ENCODE measurements at regions not wholly inside any gene's neighbourhood (a gene's known extent, or its start where the extent isn't known, plus 50 kb on each side); places are given as distances from the start of the nearest gene placed in this dataset.
A peak's percentile ranks its signal among the peaks of the same experiment; 100 is the strongest.

DNA sequence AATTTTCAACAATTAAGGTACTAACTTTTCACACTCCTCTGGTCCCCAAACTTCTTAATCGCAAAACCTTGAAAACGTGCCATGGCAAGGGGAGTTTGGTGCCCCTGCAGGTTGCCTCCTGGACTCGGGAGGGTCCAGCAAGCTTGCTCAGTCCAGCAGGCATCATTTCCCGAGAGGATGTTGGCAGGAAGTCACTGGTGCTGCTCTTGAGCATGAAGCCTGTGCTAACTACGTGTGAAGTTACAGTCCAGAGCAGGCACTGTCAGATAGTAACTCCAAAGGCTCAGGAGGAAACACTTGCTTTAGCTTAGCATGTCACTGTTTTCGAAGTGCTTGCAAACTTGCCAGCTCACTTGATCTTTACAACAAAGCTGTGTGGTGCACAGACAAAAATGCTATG is 215.4 kb downstream of the MYCN start:
- 90% methylated on average over 6 of the region's 6 CpGs; no CpG with 5 or more reads in 1 of the 2 experiments for WGBS, 2 experiments (ENCODE audit: extremely low coverage in 1 of 2, insufficient coverage in 1 of 2, insufficient read length in 1 of 2, insufficient replicate concordance in 2 of 2, low coverage in 1 of 2, low lambda C conversion rate in 2 of 2, missing lambda C conversion rate in 1 of 2)
- no peaks in the 10 kb centered on the region for H3K36me3 ChIP-seq (ENCODE audit: control insufficient read depth in 2 of 4, insufficient read depth in 4 of 4, low read length in 3 of 4)
- DNase-seq (ENCODE audit: low read depth in 1 of 2, low spot score in 2 of 2) (no peak), FAIRE-seq (no peak)
- H4K5ac ChIP-seq (ENCODE audit: insufficient read length, low read depth, low read length), result no peak overlapping the region
- no peaks in the 10 kb centered on the region for H3K4me1 ChIP-seq (replicated peaks in 1 of 4; ENCODE audit: control insufficient read depth in 3 of 4, insufficient read depth in 4 of 4, low read length in 3 of 4)
- ChIA-PET POLR2A (ENCODE audit: partially characterized antibody) (interaction anchor here (1.3 kb wide), 1 partner anchor 50 kb away, joined by 3 read pairs; no protein-coding TSS in a partner anchor), CTCF (ENCODE audit: partially characterized antibody) (interaction anchor here (0.6 to 2.6 kb wide), 9 partner anchors 11 to 353 kb away, joined by 3 to 7 read pairs (median 3); partner anchors contain the start of gene MYCN)
- H3K27ac ChIP-seq (ENCODE audit: low read depth, low read length), result no peak overlapping the region
- no peaks in the 10 kb centered on the region for H3K79me1 ChIP-seq (ENCODE audit: low read depth, low read length)
- no peak overlapping the region for H3K4ac ChIP-seq (replicated peaks; ENCODE audit: insufficient read length, low read depth, low read length)
- no peak overlapping the region for H3K56ac ChIP-seq (replicated peaks; ENCODE audit: insufficient read length, low read depth, low read length)
- TF ChIP-seq SRF (IDR thresholded peaks at IDR 0.05; ENCODE audit: low read depth, low read length) (no peak), CBX5 (IDR thresholded peaks at IDR 0.05; ENCODE audit: low read depth, low read length) (no peak), SIX5 (IDR thresholded peaks at IDR 0.05; ENCODE audit: low read depth, low read length) (no peak), SUZ12 (IDR thresholded peaks at IDR 0.05; ENCODE audit: low read length) (no peak), SP2 (IDR thresholded peaks at IDR 0.05; ENCODE audit: low read length) (no peak), BACH1 (IDR thresholded peaks at IDR 0.05; ENCODE audit: low read length) (no peak)
- TF ChIP-seq, protein P1, sequence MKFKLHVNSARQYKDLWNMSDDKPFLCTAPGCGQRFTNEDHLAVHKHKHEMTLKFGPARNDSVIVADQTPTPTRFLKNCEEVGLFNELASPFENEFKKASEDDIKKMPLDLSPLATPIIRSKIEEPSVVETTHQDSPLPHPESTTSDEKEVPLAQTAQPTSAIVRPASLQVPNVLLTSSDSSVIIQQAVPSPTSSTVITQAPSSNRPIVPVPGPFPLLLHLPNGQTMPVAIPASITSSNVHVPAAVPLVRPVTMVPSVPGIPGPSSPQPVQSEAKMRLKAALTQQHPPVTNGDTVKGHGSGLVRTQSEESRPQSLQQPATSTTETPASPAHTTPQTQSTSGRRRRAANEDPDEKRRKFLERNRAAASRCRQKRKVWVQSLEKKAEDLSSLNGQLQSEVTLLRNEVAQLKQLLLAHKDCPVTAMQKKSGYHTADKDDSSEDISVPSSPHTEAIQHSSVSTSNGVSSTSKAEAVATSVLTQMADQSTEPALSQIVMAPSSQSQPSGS (IDR thresholded peaks at IDR 0.05; ENCODE audit: low read length), result no peak
- TF ChIP-seq, protein P2, sequence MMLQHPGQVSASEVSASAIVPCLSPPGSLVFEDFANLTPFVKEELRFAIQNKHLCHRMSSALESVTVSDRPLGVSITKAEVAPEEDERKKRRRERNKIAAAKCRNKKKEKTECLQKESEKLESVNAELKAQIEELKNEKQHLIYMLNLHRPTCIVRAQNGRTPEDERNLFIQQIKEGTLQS (IDR thresholded peaks at IDR 0.05; ENCODE audit: insufficient read depth, low read depth, low read length), result no peak
- no peak overlapping the region for H2BK120ac ChIP-seq (replicated peaks; ENCODE audit: low read depth, low read length)
- H3K4me2 ChIP-seq (ENCODE audit: insufficient read depth in 1 of 2, low read depth in 2 of 2, low read length in 2 of 2), result no peak overlapping the region
- no peak overlapping the region for H2BK15ac ChIP-seq (ENCODE audit: low read length)
- no peak overlapping the region for H3K9ac ChIP-seq (replicated peaks in 1 of 4; ENCODE audit: extremely low read depth in 1 of 4, low read depth in 3 of 4, low read length in 3 of 4)
- no peaks in the 10 kb centered on the region for H3K9me3 ChIP-seq (ENCODE audit: insufficient read depth in 2 of 2, low read depth in 1 of 2, low read length in 1 of 2)
- no peak overlapping the region for H4K91ac ChIP-seq (replicated peaks; ENCODE audit: insufficient read length, low read length)
- H4K20me1 ChIP-seq (replicated peaks in 1 of 2; ENCODE audit: control insufficient read depth in 1 of 2, insufficient read depth in 2 of 2, low read length in 2 of 2), result no peaks in the 10 kb centered on the region
- H3K18ac ChIP-seq (ENCODE audit: extremely low read depth, low read length), result no peak overlapping the region
- no peak overlapping the region for H3K23ac ChIP-seq (ENCODE audit: insufficient read length)
- H3K14ac ChIP-seq (ENCODE audit: insufficient read length), result no peak overlapping the region
- H3K23me2 ChIP-seq (ENCODE audit: low read depth, low read length), result no peaks in the 10 kb centered on the region
- H4K8ac ChIP-seq (ENCODE audit: extremely low read depth, insufficient read depth, low read length), result no peak overlapping the region; the same call in 1 of the 2 replicates
- peak overlapping the region; percentile 26; the same call in 1 of the 2 replicates for H2AFZ ChIP-seq (ENCODE audit: low read length)
- no peak overlapping the region for H2AK5ac ChIP-seq (ENCODE audit: low read depth, low read length)
- H3K79me2 ChIP-seq (ENCODE audit: control insufficient read depth in 1 of 2, insufficient read depth in 2 of 2, low read length in 2 of 2), result no peaks in the 10 kb centered on the region
- H2BK20ac ChIP-seq (ENCODE audit: low read length), result no peak overlapping the region
- no peaks in the 10 kb centered on the region for H3K27me3 ChIP-seq (replicated peaks in 1 of 4; ENCODE audit: control insufficient read depth in 3 of 4, extremely low read depth in 1 of 4, insufficient read depth in 3 of 4, low read length in 3 of 4)
- no peak overlapping the region for H2BK12ac ChIP-seq (ENCODE audit: low read depth, low read length)
- H2BK5ac ChIP-seq (ENCODE audit: low read depth, low read length), result no peak overlapping the region
- no peak overlapping the region for H3K4me3 ChIP-seq (ENCODE audit: extremely low read depth in 1 of 4, insufficient read depth in 2 of 4, low read depth in 3 of 4, low read length in 4 of 4)

Measured in H1 (cell line).